ENCODE measurements at regions not wholly inside any gene's neighbourhood (a gene's known extent, or its start where the extent isn't known, plus 50 kb on each side); places are given as distances from the start of the nearest gene placed in this dataset.

GRCh38 chr14:36439766-36440165 is 80.3 kb downstream of the NKX2-1 start:
- TF ChIP-seq CTCF (IDR thresholded peaks at IDR 0.05) (no peak), EZH2 (IDR thresholded peaks at IDR 0.05) (no peak)
